Adrenal gland (tissue), 5 donors: ENCODE measurements at regions not wholly inside any gene's neighbourhood (a gene's known extent, or its start where the extent isn't known, plus 50 kb on each side); places are given as distances from the start of the nearest gene placed in this dataset.

ENCODE experiments used
- CTCF ChIP-seq, 6 experiments: fragments of 450-650 bp in 4 of 6; fragments of 200-600 bp in 2 of 6; sonication (generic) in 1 of 6; IDR thresholded peaks; 1 replicate in 5 of 6; 2 replicates in 1 of 6; pipeline versions ENCODE4 v1.5.1 to v1.8.0; 2016 to 2021; ENCODE audit warnings: antibody characterized with exemption in 6 of 6, mild to moderate bottlenecking in 2 of 6, moderate library complexity in 1 of 6
- POLR2A ChIP-seq, 2 donors: fragments of 450-650 bp; IDR thresholded peaks; one replicate each; pipeline ENCODE4 v1.6.1; 2017; ENCODE audit warnings: antibody characterized with exemption in 2 of 2, mild to moderate bottlenecking in 2 of 2, moderate library complexity in 1 of 2
- donor health status: DM: no; HTN: no; CAD: no.

GRCh38 chr14:40727107-40727506 lies 879.6 kb upstream of the LRFN5 start:
- TF ChIP-seq POLR2A (IDR thresholded peaks at IDR 0.05) (no peak), CTCF (IDR thresholded peaks at IDR 0.05) (no peak)
